ENCODE measurements at regions not wholly inside any gene's neighbourhood (a gene's known extent, or its start where the extent isn't known, plus 50 kb on each side); places are given as distances from the start of the nearest gene placed in this dataset.

DNA sequence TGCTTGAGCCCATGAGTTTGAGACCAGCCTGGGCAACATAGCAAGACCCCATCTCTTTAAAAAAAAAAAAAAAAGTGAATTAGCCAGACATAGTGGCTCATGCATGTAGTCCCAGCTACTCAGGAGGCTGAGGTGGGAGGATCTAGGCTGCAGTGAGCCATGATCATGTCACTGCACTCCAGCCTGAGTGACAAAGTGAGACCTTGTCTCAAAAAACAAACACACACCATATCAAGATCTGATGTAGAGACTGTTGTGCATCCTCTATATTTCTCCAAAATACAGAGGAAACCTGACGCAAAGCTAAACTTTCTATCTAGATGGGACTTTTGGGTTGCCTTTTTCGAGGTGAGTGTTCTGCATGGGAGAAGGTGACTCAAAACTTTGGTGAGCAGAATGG, 77.4 kb upstream of the SLC8A3 start:
- no peak for TF ChIP-seq POLR2A (IDR thresholded peaks at IDR 0.05; ENCODE audit: low read length)
- TF ChIP-seq GATA1 (IDR thresholded peaks at IDR 0.05; ENCODE audit: low read depth, low read length): no peak
